Vagina (tissue), 2 donors: ENCODE measurements at regions not wholly inside any gene's neighbourhood (a gene's known extent, or its start where the extent isn't known, plus 50 kb on each side); places are given as distances from the start of the nearest gene placed in this dataset.

Source experiments
- CTCF ChIP-seq, 3 experiments: fragments of 450-650 bp in 2 of 3; fragments of 200-600 bp in 1 of 3; sonication (generic) in 1 of 3; IDR thresholded peaks; one replicate each; pipeline ENCODE4 v1.5.1; 2017 to 2019; ENCODE audit warnings: antibody characterized with exemption in 3 of 3, mild to moderate bottlenecking in 2 of 3, moderate library complexity in 2 of 3
- POLR2A ChIP-seq, 2 donors: fragments of 450-650 bp; IDR thresholded peaks; one replicate each; pipeline ENCODE4 v1.6.1; 2017; ENCODE audit warnings: antibody characterized with exemption in 2 of 2, mild to moderate bottlenecking in 2 of 2, moderate library complexity in 2 of 2
- POLR2AphosphoS5 ChIP-seq, 2 donors: sonication (generic); formaldehyde crosslinking; IDR thresholded peaks; one replicate each; pipeline ENCODE4 v1.9.0; 2017; ENCODE audit warnings: antibody characterized with exemption in 2 of 2, mild to moderate bottlenecking in 2 of 2, low read depth in 1 of 2; ENCODE audit not compliant: insufficient read depth in 1 of 2

GRCh38 chr5:167783145-167783817 lies 508.2 kb upstream of the WWC1 start:
- TF ChIP-seq POLR2A (IDR thresholded peaks at IDR 0.05) (no peak), CTCF (IDR thresholded peaks at IDR 0.05) (no peak), POLR2AphosphoS5 (IDR thresholded peaks at IDR 0.05; ENCODE audit: insufficient read depth in 1 of 2, low read depth in 1 of 2) (no peak)
